Stimulated activated CD4-positive, alpha-beta T cell treated with anti-CD3 and anti-CD28 coated beads, Interleukin-2, amount 100 ng/mL, for 24 hours (primary cell): ENCODE measurements at regions not wholly inside any gene's neighbourhood (a gene's known extent, or its start where the extent isn't known, plus 50 kb on each side); places are given as distances from the start of the nearest gene placed in this dataset.
"Not testable (repeated sequence)": the region's sequence is repeated elsewhere in the genome, so short reads cannot be mapped to it uniquely, and the experiment has no call there.

Source experiments
- DNase-seq, 2 donors: peaks; one replicate each; pipeline ENCODE4 v3.0.0-alpha.2; 2020

DNA sequence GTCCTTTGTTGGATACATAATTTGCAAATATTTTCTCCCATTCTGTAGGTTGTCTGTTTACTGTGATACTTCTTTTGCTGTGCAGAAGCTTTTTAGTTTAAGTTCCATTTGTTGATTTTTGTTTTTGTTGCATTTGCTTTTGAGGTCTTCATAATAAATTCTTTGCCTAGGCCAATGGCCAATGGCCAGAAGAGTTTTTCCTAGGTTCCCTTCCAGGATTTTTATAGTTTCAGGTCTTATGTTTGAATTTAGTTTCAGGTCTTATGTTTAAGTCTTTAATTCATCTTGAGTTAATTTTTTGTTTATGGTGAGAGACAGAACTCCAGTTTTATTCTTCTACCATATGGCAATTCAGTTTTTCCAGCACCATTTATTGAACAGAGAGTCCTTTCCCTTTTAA, 90.1 kb upstream of the GOT2 start:
- DNase-seq = no peak

DNA sequence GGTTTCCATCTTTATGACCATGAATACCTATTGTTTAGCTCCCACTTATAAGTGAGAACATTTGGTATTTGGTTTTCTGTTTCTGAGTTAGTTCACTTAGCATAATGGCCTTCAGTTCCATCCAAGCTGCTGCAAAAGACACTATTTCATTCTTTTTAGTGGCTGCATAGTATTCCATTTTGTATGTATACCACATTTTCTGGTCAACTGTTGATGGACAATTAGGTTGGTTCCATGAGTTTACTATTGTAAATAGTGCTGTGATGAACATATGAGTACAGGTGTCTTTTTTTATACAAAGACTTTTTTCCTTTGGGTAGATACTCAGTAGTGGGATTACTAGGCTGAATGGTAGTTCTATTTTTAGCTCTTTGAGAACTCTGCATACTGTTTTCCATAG, 87.8 kb upstream of the GOT2 start:
- no peak for DNase-seq

DNA sequence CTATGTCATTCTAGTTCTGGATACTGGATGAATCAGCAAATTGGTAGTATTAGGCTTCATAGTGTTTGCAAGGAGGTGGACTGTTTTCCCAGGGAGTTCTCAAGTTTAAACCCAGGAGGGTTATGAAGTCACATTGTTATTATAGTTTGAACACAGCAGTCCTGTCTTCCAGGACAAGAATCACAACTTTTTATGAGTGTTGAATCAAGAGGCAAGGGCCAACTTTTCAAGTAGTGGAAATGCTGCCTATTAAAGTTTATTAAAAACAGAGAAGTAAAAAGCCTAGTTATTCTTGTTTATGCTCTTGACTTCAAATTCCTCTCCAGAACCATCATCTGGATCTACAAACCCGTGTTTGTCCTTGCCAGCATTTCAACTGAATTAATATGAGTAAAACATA, 86.3 kb upstream of the GOT2 start:
- DNase-seq = no peak

- DNase-seq = no peak
Measured at GRCh38 chr16:58815181-58815888, 81.2 kb upstream of the GOT2 start.

DNA sequence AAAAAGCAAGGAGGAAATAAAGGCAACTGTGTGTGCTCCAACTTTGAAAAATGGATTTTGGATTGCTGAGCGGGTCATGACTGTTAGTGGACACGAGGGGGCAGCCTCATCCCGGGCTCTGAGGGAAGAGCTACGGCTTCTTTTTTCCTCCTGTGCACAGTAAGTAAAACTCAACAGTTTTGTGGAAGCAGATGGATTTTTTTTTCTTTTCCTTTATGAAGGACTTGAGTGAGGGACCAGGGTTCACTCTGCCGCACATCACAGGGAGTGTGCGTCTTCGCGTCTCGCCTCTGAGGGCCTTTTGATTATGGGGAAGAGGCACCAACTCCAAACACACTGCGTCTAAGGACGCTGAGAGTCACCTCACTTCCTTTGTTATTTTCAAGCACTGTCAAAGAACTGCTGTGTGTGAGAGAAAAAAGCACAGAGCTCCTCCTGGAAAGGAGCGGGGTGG, 80.3 kb upstream of the GOT2 start:
- peak; percentile 35 to 47 for DNase-seq

GRCh38 chr16:58809213-58809612, 75.1 kb upstream of the GOT2 start:
- no peak for DNase-seq

DNA sequence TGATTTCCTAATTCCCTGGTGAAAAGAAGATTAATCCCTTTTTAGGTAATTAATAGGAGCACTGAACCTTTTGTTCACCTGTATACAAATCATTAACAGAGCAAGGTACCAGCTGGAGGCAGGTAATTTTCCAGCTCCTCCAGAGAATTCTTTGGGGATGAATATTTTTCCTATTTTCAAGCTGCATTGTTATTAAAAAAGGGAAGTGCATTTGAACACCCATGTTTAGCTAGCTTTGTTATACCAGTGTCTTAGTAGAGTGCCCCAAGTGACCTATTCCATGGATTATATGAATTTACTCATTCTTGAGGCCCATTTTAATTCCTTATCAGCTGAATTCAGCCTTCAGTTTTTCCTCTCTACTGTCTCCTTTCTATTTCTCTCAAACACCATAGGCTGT, 73.2 kb upstream of the GOT2 start:
- no peak for DNase-seq

DNA sequence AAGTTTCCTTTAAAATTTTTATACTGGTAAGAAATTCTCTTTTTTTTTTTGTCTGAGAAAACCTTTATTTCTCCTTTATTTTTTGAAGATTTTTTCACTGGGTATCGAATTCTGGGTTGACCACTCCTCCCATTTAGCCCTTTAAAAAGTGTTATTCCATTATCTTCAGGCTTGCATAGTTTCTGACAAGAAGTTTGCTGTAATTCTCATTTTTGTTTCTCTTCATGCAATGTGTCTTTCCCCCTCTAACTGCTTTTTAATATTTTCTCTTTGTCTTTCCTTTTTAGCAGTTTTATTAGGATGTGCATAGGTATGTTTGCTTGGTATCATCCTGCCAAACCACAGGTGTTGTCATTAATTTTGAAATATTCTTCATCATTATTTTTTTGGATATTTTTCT, 67.7 kb upstream of the GOT2 start:
- DNase-seq = no peak

DNA sequence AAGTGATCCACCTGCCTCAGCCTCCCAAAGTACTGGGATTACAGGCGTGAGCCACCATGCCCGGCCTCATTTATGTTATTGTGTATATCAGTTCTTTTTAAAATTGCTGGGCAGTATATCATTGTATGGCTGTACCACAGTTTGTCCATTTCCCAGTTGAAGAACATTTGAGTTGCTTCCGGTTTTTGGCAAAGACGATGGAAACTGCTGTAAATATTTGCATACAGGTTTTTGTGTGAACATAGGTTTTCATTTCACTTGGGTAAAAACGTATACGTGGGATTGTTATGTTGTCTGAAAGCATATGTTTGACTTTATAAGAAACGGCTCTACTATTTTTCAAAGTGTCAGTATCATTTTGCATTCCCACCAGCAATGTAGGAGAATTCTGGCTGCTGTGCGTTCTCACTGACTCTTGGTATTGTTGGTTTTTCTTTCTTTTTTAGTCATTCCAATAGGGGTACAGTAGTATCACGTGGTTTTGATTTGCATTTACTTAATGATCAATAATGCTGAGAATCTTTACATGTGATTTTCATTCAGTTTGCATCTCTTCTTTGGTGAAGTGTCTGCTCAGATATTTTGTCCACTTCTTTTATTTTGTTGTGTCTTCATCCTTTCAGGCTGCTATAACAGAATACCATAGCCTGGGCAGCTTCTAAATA, 63.2 kb upstream of the GOT2 start:
- no peak for DNase-seq

DNA sequence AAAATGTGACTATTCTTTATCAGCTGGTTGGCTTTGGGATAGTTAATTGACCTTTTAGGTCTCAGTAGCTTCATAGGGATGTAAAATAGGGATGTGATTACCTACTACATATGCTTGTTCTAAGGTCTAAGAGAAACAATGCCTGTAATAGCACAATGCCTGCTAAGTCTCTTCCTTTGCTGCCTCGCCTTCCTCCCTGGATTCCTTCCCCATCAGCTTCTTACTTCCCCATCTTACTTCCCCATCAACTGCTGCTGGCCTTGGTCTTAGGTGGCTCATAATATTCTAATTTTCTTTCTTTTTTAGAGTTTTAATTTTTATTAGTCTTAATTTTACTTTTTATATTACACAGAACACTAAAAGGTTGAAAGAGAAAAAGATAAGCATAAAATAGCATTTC, 59.2 kb upstream of the GOT2 start:
- DNase-seq = no peak

- DNase-seq = no peak
Measured at GRCh38 chr16:58792188-58792587, 58.1 kb upstream of the GOT2 start.

- not testable (repeated sequence) for DNase-seq
Measured at GRCh38 chr16:58790816-58791557, 56.9 kb upstream of the GOT2 start.

- no peak for DNase-seq
Measured at GRCh38 chr16:58789351-58789750, 55.2 kb upstream of the GOT2 start.
